ENCODE measurements at regions not wholly inside any gene's neighbourhood (a gene's known extent, or its start where the extent isn't known, plus 50 kb on each side); places are given as distances from the start of the nearest gene placed in this dataset.

DNA sequence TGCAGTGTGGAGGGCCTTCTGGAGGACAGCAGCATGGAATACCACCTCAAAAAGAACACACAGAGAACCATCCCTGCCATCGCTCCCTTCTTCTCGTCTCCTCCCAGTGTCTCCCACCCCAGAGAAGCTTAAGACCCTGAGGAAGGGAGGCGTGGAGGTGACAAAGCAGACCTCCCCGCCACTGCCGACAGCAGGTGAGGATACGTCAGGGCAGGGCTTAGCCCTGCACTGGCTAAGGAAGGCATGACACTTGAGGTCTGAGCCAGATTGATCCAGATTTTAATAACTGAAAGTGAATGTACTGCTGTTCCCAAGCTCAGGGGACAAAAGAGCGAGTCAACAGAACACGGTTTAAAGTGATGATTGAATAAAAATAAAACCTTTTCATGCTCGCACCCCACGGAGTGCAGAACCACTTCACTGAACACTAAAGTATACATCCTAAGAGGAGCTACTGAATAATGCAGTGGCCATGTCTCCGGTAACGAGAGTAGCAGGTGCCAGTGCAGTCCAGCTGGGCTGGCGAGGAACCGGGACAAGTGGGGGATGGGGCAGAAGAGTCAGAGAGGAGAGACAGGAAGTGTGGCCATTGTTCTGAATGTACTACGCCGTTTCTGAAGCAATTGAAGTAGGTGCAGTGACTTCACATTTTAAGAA is 391.0 kb downstream of the CDH2 start:
- no peak for TF ChIP-seq EP300 (IDR thresholded peaks at IDR 0.05; ENCODE audit: low read depth)
- TF ChIP-seq, protein P1, sequence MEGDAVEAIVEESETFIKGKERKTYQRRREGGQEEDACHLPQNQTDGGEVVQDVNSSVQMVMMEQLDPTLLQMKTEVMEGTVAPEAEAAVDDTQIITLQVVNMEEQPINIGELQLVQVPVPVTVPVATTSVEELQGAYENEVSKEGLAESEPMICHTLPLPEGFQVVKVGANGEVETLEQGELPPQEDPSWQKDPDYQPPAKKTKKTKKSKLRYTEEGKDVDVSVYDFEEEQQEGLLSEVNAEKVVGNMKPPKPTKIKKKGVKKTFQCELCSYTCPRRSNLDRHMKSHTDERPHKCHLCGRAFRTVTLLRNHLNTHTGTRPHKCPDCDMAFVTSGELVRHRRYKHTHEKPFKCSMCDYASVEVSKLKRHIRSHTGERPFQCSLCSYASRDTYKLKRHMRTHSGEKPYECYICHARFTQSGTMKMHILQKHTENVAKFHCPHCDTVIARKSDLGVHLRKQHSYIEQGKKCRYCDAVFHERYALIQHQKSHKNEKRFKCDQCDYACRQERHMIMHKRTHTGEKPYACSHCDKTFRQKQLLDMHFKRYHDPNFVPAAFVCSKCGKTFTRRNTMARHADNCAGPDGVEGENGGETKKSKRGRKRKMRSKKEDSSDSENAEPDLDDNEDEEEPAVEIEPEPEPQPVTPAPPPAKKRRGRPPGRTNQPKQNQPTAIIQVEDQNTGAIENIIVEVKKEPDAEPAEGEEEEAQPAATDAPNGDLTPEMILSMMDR (IDR thresholded peaks at IDR 0.05): no peak
- no peak for TF ChIP-seq POLR2A (IDR thresholded peaks at IDR 0.05)
